IPS-15b (cell line): ENCODE measurements at regions not wholly inside any gene's neighbourhood (a gene's known extent, or its start where the extent isn't known, plus 50 kb on each side); places are given as distances from the start of the nearest gene placed in this dataset.

ENCODE experiments used
- H3K27me3 ChIP-seq: one replicate; pipeline ENCODE4 v1.6.1; 2013; ENCODE audit warnings: low read length; ENCODE audit not compliant: control insufficient read depth, insufficient read depth
- H3K36me3 ChIP-seq: one replicate; pipeline ENCODE4 v1.6.1; 2013; ENCODE audit warnings: low read length; ENCODE audit not compliant: control insufficient read depth, insufficient read depth
- H3K4me1 ChIP-seq: one replicate; pipeline ENCODE4 v1.6.1; 2013; ENCODE audit warnings: mild to moderate bottlenecking, low read length; ENCODE audit not compliant: control insufficient read depth, insufficient read depth
- H3K4me3 ChIP-seq: one replicate; pipeline ENCODE4 v1.5.1; 2013; ENCODE audit warnings: low read depth, low read length
- H3K9ac ChIP-seq: one replicate; pipeline ENCODE4 v1.6.1; 2013; ENCODE audit warnings: low read depth, mild to moderate bottlenecking, low read length
- H3K9me3 ChIP-seq: one replicate; pipeline ENCODE4 v1.6.1; 2013; ENCODE audit warnings: mild to moderate bottlenecking, low read length; ENCODE audit not compliant: control insufficient read depth, insufficient read depth

DNA sequence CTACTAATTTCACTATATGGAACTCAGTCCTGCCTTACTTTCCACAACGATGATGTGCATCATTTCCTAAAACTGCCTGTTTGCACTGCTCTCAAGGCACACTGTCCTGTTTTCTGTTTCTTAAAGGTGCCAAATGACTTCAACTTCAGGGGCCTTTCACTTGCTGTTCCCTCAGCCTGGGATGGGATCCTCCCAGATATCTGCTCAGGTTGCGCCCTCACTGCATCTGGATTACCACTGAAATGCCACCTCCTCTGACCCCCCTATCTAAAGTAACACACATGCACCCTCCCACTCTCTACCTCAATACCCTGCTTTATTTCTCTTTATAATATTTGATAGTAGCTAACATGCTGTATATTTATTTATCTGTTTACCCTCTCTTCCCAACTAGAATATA is 123.8 kb upstream of the CMC1 start:
- Histone ChIP-seq H3K4me3 (no peak overlapping the region), H3K27me3 (no peaks in the 10 kb centered on the region), H3K9me3 (no peaks in the 10 kb centered on the region), H3K4me1 (peaks cover 4% of the 10 kb centered on the region), H3K36me3 (no peaks in the 10 kb centered on the region), H3K9ac (no peak overlapping the region)

DNA sequence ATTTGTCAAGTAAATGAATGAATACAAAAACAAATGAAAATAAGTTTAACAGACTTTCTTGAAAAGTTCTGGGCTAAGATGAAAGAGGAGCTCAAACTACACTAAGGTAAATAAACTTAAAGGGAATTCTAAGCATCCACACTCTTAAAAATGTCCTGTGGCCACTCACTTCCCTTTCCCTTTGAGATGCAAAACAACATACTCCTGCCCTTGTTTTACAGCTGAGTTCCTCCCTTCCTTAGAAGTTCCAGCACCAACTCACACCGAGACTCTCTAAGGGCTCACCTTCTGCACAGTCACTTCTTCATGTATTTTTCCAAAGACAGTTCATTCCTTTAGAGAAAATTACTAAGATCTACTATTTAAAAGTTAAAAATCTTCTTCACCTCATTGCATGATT is 123.3 kb upstream of the CMC1 start:
- H3K4me3 ChIP-seq = no peak overlapping the region
- no peaks in the 10 kb centered on the region for H3K27me3 ChIP-seq
- H3K36me3 ChIP-seq = no peaks in the 10 kb centered on the region
- no peaks in the 10 kb centered on the region for H3K9me3 ChIP-seq
- no peak overlapping the region for H3K9ac ChIP-seq
- peaks cover 4% of the 10 kb centered on the region for H3K4me1 ChIP-seq

GRCh38 chr3:28122227-28122626 is 119.2 kb upstream of the CMC1 start:
- H3K36me3 ChIP-seq = no peaks in the 10 kb centered on the region
- H3K9ac ChIP-seq = no peak overlapping the region
- no peaks in the 10 kb centered on the region for H3K27me3 ChIP-seq
- H3K9me3 ChIP-seq = no peaks in the 10 kb centered on the region
- no peak overlapping the region for H3K4me3 ChIP-seq
- peaks cover 9% of the 10 kb centered on the region for H3K4me1 ChIP-seq

GRCh38 chr3:28124882-28125281 is 116.5 kb upstream of the CMC1 start:
- Histone ChIP-seq H3K4me3 (no peak overlapping the region), H3K27me3 (no peaks in the 10 kb centered on the region), H3K9me3 (no peaks in the 10 kb centered on the region)

GRCh38 chr3:28125342-28125741 is 116.1 kb upstream of the CMC1 start:
- no peaks in the 10 kb centered on the region for H3K36me3 ChIP-seq
- no peaks in the 10 kb centered on the region for H3K9me3 ChIP-seq
- no peak overlapping the region for H3K9ac ChIP-seq
- peaks cover 4% of the 10 kb centered on the region for H3K4me1 ChIP-seq
- H3K27me3 ChIP-seq = no peaks in the 10 kb centered on the region
- no peak overlapping the region for H3K4me3 ChIP-seq

More at GRCh38 chr3:28124882-28125281, 116.5 kb upstream of the CMC1 start:
- no peak overlapping the region for H3K9ac ChIP-seq
- H3K4me1 ChIP-seq = peaks cover 4% of the 10 kb centered on the region
- H3K36me3 ChIP-seq = no peaks in the 10 kb centered on the region

DNA sequence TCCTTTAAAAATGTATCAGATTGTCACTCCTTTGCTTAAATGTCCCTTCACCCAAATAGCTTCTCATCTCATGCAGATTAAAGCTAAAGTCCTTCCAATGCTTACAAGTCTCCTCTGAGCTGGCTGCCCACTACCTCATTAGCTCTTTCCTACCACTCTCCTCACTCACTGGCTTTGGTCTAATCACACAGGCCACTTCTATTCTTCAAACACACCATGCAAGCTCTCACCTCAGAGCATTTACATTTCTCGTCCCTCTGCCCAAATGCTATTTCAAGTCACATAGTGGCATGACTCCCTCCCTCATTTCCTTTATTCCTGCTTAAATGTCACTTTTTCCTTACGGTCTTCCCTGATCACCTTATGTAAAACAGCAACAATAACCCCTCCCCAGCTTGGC is 110.6 kb upstream of the CMC1 start:
- no peaks in the 10 kb centered on the region for H3K36me3 ChIP-seq
- no peak overlapping the region for H3K4me3 ChIP-seq
- no peaks in the 10 kb centered on the region for H3K27me3 ChIP-seq
- H3K9ac ChIP-seq = no peak overlapping the region
- no peaks in the 10 kb centered on the region for H3K9me3 ChIP-seq
- H3K4me1 ChIP-seq = no peaks in the 10 kb centered on the region

GRCh38 chr3:28132941-28133340 is 108.5 kb upstream of the CMC1 start:
- H3K36me3 ChIP-seq = no peaks in the 10 kb centered on the region

DNA sequence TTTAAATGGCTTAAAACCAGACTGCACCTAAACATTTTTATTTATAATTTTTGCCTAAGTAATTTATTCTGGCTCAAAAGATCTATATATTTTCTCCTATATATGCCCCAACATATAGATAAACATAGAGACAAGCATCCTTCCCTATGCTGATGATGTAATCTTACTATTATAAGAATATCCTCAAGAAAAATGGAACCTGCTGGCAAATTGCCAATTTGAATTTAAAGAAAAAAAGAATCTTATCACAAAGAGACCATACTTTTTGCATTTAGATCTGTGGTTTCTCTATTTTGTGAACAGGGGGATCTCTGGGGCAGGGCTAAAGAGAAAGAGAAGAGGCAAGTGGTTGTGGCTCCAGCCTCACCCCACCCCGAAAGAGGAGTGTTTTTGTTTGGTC is 107.2 kb upstream of the CMC1 start:
- no peaks in the 10 kb centered on the region for H3K9me3 ChIP-seq
- H3K36me3 ChIP-seq = no peaks in the 10 kb centered on the region
- H3K9ac ChIP-seq = no peak overlapping the region
- no peaks in the 10 kb centered on the region for H3K27me3 ChIP-seq
- no peak overlapping the region for H3K4me3 ChIP-seq
- no peaks in the 10 kb centered on the region for H3K4me1 ChIP-seq

More at GRCh38 chr3:28132941-28133340, 108.5 kb upstream of the CMC1 start:
- no peak overlapping the region for H3K4me3 ChIP-seq
- H3K27me3 ChIP-seq = no peaks in the 10 kb centered on the region
- H3K4me1 ChIP-seq = no peaks in the 10 kb centered on the region
- H3K9me3 ChIP-seq = no peaks in the 10 kb centered on the region
- no peak overlapping the region for H3K9ac ChIP-seq

- no peaks in the 10 kb centered on the region for H3K9me3 ChIP-seq
- H3K27me3 ChIP-seq = no peaks in the 10 kb centered on the region
- H3K9ac ChIP-seq = no peak overlapping the region
- H3K4me3 ChIP-seq = no peak overlapping the region
- no peaks in the 10 kb centered on the region for H3K36me3 ChIP-seq
- no peaks in the 10 kb centered on the region for H3K4me1 ChIP-seq
Measured at GRCh38 chr3:28134792-28135375, 106.5 kb upstream of the CMC1 start.

- Histone ChIP-seq H3K27me3 (no peaks in the 10 kb centered on the region), H3K4me3 (no peak overlapping the region), H3K36me3 (no peaks in the 10 kb centered on the region), H3K9ac (no peak overlapping the region), H3K9me3 (no peaks in the 10 kb centered on the region), H3K4me1 (no peaks in the 10 kb centered on the region)
Measured at GRCh38 chr3:28136607-28137216, 104.7 kb upstream of the CMC1 start.

DNA sequence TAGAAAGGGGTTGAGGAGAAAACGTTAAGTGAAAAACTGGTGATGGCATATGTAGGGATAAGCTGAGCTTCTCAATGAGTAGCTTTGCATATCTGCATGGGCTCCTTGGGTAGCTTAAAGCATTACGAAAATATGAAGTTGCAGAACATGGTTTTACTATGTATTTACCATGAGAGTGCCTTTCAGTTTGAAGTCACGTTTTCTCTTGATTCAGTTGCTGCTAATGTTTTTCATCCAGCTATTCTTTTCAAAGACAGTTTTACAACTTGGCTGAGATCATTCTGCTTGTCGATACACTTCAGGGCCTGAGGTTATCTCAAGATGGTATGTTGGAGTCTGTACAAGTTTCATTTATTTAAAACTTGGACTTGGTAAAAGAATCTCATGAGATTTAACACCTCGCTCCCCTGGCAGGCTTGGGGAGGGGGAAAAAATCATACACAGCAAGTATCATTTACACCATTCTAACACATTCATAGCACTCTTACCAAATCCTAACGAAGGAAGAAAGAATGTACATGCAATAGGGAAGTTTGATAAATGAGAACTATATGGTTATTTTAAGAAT is 103.3 kb upstream of the CMC1 start:
- no peaks in the 10 kb centered on the region for H3K9me3 ChIP-seq
- H3K4me3 ChIP-seq = no peak overlapping the region
- H3K9ac ChIP-seq = no peak overlapping the region
- no peaks in the 10 kb centered on the region for H3K27me3 ChIP-seq
- H3K4me1 ChIP-seq = no peaks in the 10 kb centered on the region
- no peaks in the 10 kb centered on the region for H3K36me3 ChIP-seq

DNA sequence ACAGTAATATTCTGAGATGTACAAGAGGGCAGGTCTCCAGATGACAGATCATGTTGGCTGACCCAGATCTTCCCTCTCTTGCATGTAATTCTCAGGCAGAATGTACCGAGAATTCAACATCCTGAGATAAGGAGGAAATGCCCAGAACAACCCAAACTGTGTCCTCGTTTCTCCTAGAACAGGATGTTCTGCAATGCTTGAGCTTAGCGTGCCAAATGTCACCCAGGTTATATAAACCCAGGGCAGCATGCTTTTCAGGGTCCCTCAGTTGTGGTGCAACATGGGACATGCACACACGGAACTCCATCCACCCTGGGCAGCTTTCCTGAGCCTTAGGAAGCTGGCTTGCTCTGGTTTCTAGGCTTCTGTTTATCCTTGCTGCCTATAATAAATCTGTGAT is 102.1 kb upstream of the CMC1 start:
- Histone ChIP-seq H3K27me3 (no peaks in the 10 kb centered on the region), H3K4me1 (no peaks in the 10 kb centered on the region), H3K9ac (no peak overlapping the region), H3K36me3 (no peaks in the 10 kb centered on the region), H3K9me3 (no peaks in the 10 kb centered on the region), H3K4me3 (no peak overlapping the region)
